GM19035 (cell line): ENCODE measurements at regions not wholly inside any gene's neighbourhood (a gene's known extent, or its start where the extent isn't known, plus 50 kb on each side); places are given as distances from the start of the nearest gene placed in this dataset.

Experiments
- ATAC-seq: cut with Tn5 transposase; IDR thresholded peaks from one replicate; pipeline ENCODE4 v1.9.1; 2021; ENCODE audit not compliant: unreplicated experiment

- ATAC-seq, result no peak
Measured at GRCh38 chr13:76459863-76460262, 426.3 kb downstream of the KCTD12 start.

- no peak for ATAC-seq
Measured at GRCh38 chr13:76455960-76456359, 430.2 kb downstream of the KCTD12 start.

GRCh38 chr13:76454991-76455390 is 431.2 kb downstream of the KCTD12 start:
- ATAC-seq, result no peak

- ATAC-seq, result no peak
Measured at GRCh38 chr13:76449716-76450115, 436.5 kb downstream of the KCTD12 start.

- no peak for ATAC-seq
Measured at GRCh38 chr13:76446191-76446590, 440.0 kb downstream of the KCTD12 start.

GRCh38 chr13:76440568-76440967 is 445.6 kb downstream of the KCTD12 start:
- ATAC-seq, result peak; percentile 94

GRCh38 chr13:76439546-76439945 is 446.7 kb downstream of the KCTD12 start:
- ATAC-seq, result no peak

- ATAC-seq, result no peak
Measured at GRCh38 chr13:76438050-76438449, 448.2 kb downstream of the KCTD12 start.

- no peak for ATAC-seq
Measured at GRCh38 chr13:76425935-76426334, 460.3 kb downstream of the KCTD12 start.

- no peak for ATAC-seq
Measured at GRCh38 chr13:76421011-76421410, 465.2 kb downstream of the KCTD12 start.

GRCh38 chr13:76418404-76418803 is 467.8 kb downstream of the KCTD12 start:
- no peak for ATAC-seq

GRCh38 chr13:76414320-76414719 is 471.9 kb downstream of the KCTD12 start:
- ATAC-seq, result no peak

- no peak for ATAC-seq
Measured at GRCh38 chr13:76406243-76406642, 480.0 kb downstream of the KCTD12 start.

- no peak for ATAC-seq
Measured at GRCh38 chr13:76398425-76398824, 487.8 kb downstream of the KCTD12 start.

- ATAC-seq, result peak; percentile 58
Measured at GRCh38 chr13:76397413-76397812, 488.8 kb downstream of the KCTD12 start.

GRCh38 chr13:76389321-76389720 is 496.9 kb downstream of the KCTD12 start:
- no peak for ATAC-seq

GRCh38 chr13:76387566-76387965 is 498.6 kb downstream of the KCTD12 start:
- ATAC-seq, result no peak

- no peak for ATAC-seq
Measured at GRCh38 chr13:76386321-76386720, 499.9 kb downstream of the KCTD12 start.

- ATAC-seq, result no peak
Measured at GRCh38 chr13:76385586-76385985, 500.6 kb downstream of the KCTD12 start.

- no peak for ATAC-seq
Measured at GRCh38 chr13:76383676-76384461, 502.3 kb downstream of the KCTD12 start.

- no peak for ATAC-seq
Measured at GRCh38 chr13:76380446-76381065, 505.6 kb downstream of the KCTD12 start.

- ATAC-seq, result no peak
Measured at GRCh38 chr13:76379341-76380105, 506.7 kb downstream of the KCTD12 start.
